Right lobe of liver (tissue), 4 donors: ENCODE measurements at regions not wholly inside any gene's neighbourhood (a gene's known extent, or its start where the extent isn't known, plus 50 kb on each side); places are given as distances from the start of the nearest gene placed in this dataset.

Experiments
- CTCF ChIP-seq, 4 donors: fragments of 200-600 bp in 3 of 4; fragments of 450-650 bp in 1 of 4; IDR thresholded peaks; one replicate each; pipeline versions ENCODE4 v1.5.1 to v1.8.0; 2016 to 2022; ENCODE audit warnings: antibody characterized with exemption in 4 of 4, mild to moderate bottlenecking in 2 of 4
- POLR2A ChIP-seq: fragments of 450-650 bp; IDR thresholded peaks from one replicate; pipeline ENCODE4 v1.6.1; 2017; ENCODE audit warnings: antibody characterized with exemption, mild to moderate bottlenecking
- donor health status: DM: no; HTN: no; CAD: no.
- donor health status: DM: no; HTN: no; CAD: no.
- donor health status: DM: no; HTN: yes; CAD: no.

- TF ChIP-seq CTCF (IDR thresholded peaks at IDR 0.05): no peak
- no peak for TF ChIP-seq POLR2A
These were observed 887.1 kb upstream of the AGA start for GRCh38 chr4:178329226-178329872.
